ENCODE measurements at regions not wholly inside any gene's neighbourhood (a gene's known extent, or its start where the extent isn't known, plus 50 kb on each side); places are given as distances from the start of the nearest gene placed in this dataset.

- H3K9me3 ChIP-seq: no peaks in the 10 kb centered on the region
- H3K36me3 ChIP-seq (ENCODE audit: low read depth, missing control alignments): no peaks in the 10 kb centered on the region
- H3K4me3 ChIP-seq: no peak overlapping the region
- no peak overlapping the region for H3K27ac ChIP-seq
- intact Hi-C loops (cut with DNase I; ENCODE audit: low total_unique reads): no loop called here
- H3K4me1 ChIP-seq: no peaks in the 10 kb centered on the region
- 93 to 100% methylated on average over 1 of the region's 1 CpG for WGBS, 2 donors
- TF ChIP-seq CTCF (IDR thresholded peaks at IDR 0.05): no peak
- DNase-seq: no peak
- no peaks in the 10 kb centered on the region for H3K27me3 ChIP-seq
Measured at GRCh38 chr15:91484141-91484540, 369.4 kb upstream of the SLCO3A1 start.

- DNase-seq: no peak
- no peaks in the 10 kb centered on the region for H3K36me3 ChIP-seq (ENCODE audit: low read depth, missing control alignments)
- no peaks in the 10 kb centered on the region for H3K4me1 ChIP-seq
- no peak overlapping the region for H3K4me3 ChIP-seq
- WGBS, 2 donors: 62 to 83% methylated on average over 4 of the region's 4 CpGs
- H3K9me3 ChIP-seq: no peaks in the 10 kb centered on the region
- no peak for TF ChIP-seq POLR2A (IDR thresholded peaks at IDR 0.05)
- TF ChIP-seq CTCF (IDR thresholded peaks at IDR 0.05): no peak
- no peak overlapping the region for H3K27ac ChIP-seq
- intact Hi-C loops (cut with DNase I; ENCODE audit: low total_unique reads): no loop called here
- no peaks in the 10 kb centered on the region for H3K27me3 ChIP-seq
Measured at GRCh38 chr15:91488452-91488851, 365.1 kb upstream of the SLCO3A1 start.

GRCh38 chr15:91490211-91490610 lies 363.3 kb upstream of the SLCO3A1 start:
- no peaks in the 10 kb centered on the region for H3K9me3 ChIP-seq
- TF ChIP-seq POLR2A (IDR thresholded peaks at IDR 0.05): no peak
- no peak for TF ChIP-seq CTCF (IDR thresholded peaks at IDR 0.05)
- intact Hi-C loops (cut with DNase I; ENCODE audit: low total_unique reads): no loop called here
- H3K4me1 ChIP-seq: no peaks in the 10 kb centered on the region
- no peak for DNase-seq
- H3K27me3 ChIP-seq: no peaks in the 10 kb centered on the region
- 88 to 94% methylated on average over 2 of the region's 2 CpGs for whole genome bisulfite sequencing, 2 donors
- H3K36me3 ChIP-seq (ENCODE audit: low read depth, missing control alignments): no peaks in the 10 kb centered on the region
- H3K27ac ChIP-seq: no peak overlapping the region
- H3K4me3 ChIP-seq: no peak overlapping the region

- DNase-seq: no peak
- 66 to 70% methylated on average over 6 of the region's 6 CpGs for WGBS, 2 donors
- Histone ChIP-seq H3K4me3 (no peak overlapping the region), H3K4me1 (no peaks in the 10 kb centered on the region), H3K9me3 (no peaks in the 10 kb centered on the region), H3K36me3 (ENCODE audit: low read depth, missing control alignments) (no peaks in the 10 kb centered on the region), H3K27ac (no peak overlapping the region), H3K27me3 (no peaks in the 10 kb centered on the region)
- intact Hi-C loops (cut with DNase I; ENCODE audit: low total_unique reads): no loop called here
- no peak for TF ChIP-seq POLR2A (IDR thresholded peaks at IDR 0.05)
Measured at GRCh38 chr15:91491101-91491950, 362.2 kb upstream of the SLCO3A1 start.

DNA sequence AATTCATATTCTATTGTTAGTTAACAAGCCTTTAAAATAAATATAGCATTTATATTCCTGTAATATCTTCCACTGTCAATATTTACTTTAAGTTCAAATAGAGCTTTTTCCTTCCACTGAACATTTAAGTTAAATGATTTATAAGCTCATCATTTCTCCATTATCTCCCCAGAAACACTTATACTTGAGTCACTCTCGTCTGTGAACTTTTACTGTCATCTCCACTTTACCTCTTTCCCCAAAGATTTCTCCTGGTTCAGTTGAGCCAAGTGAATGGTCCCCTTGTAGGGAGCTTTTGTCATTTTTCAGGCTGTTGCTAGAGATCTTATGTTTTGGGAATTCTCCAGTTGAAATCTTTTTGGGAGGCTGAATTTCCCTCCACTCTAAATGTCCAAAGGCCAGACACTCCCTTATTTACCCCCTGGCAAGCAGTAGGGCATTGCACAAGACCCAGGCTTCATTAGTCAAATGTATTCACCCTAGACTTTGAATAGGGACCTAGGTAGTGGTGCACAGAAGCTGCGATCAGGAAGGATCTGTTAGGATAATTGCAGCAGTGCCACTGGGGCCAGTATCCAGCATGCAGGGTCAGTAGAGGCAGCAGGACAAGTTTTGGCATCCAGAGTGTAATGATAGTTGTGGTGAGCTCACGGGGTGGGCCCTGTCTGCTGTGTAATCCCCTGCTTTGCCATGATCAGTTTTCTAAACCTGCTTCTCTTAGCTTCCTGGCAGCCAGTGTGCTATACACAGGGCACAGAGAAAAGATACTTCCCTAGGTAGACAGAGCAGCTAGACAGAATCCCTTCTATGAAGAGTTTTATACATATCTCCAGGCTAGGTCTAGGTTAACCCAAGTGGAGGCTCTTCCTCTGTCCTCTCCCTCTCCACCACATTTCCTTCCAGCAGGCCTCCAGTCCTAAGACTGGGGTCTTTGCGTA lies 356.5 kb upstream of the SLCO3A1 start:
- Histone ChIP-seq H3K4me1 (no peaks in the 10 kb centered on the region), H3K27me3 (no peaks in the 10 kb centered on the region), H3K36me3 (ENCODE audit: low read depth, missing control alignments) (no peaks in the 10 kb centered on the region), H3K4me3 (no peak overlapping the region), H3K27ac (no peak overlapping the region), H3K9me3 (no peaks in the 10 kb centered on the region)
- WGBS, 2 donors: 81 to 84% methylated on average over 4 of the region's 4 CpGs
- intact Hi-C loops (cut with DNase I; ENCODE audit: low total_unique reads): no loop called here
- no peak for DNase-seq
- no peak for TF ChIP-seq CTCF (IDR thresholded peaks at IDR 0.05)
- TF ChIP-seq POLR2A (IDR thresholded peaks at IDR 0.05): no peak

All from testis (tissue), 2 donors.